Muscle of leg (tissue), 3 donors: ENCODE measurements at regions not wholly inside any gene's neighbourhood (a gene's known extent, or its start where the extent isn't known, plus 50 kb on each side); places are given as distances from the start of the nearest gene placed in this dataset.

Experiments used
- DNase-seq: peaks from one replicate; pipeline ENCODE4 v3.0.0; 2013
- H3K27ac ChIP-seq: one replicate; pipeline ENCODE4 v1.5.1; 2013; ENCODE audit warnings: mild to moderate bottlenecking, low read length, control low read depth
- H3K27me3 ChIP-seq: one replicate; pipeline ENCODE4 v1.6.1; 2013; ENCODE audit warnings: low read length; ENCODE audit not compliant: control insufficient read depth, insufficient read depth
- H3K36me3 ChIP-seq: one replicate; pipeline ENCODE4 v1.6.1; 2013; ENCODE audit warnings: low read length; ENCODE audit not compliant: control insufficient read depth, insufficient read depth
- H3K4me1 ChIP-seq: one replicate; pipeline ENCODE4 v1.6.1; 2013; ENCODE audit warnings: low read length; ENCODE audit not compliant: control insufficient read depth, insufficient read depth
- H3K4me3 ChIP-seq: one replicate; pipeline ENCODE4 v1.5.1; 2013; ENCODE audit warnings: low read length, control low read depth
- H3K9me3 ChIP-seq: replicated peaks from 2 replicates; pipeline ENCODE4 v1.6.1; 2013; ENCODE audit warnings: low read depth, low read length; ENCODE audit not compliant: control insufficient read depth
- WGBS: methylation state at CpG from one replicate; pipeline ENCODE4 v1.1.5; 2013; ENCODE audit warnings: missing lambda C conversion rate; ENCODE audit not compliant: insufficient coverage; 5-methylcytosine and 5-hydroxymethylcytosine counted together

- Histone ChIP-seq H3K4me1 (no peaks in the 10 kb centered on the region), H3K27ac (no peak overlapping the region), H3K36me3 (no peaks in the 10 kb centered on the region), H3K4me3 (no peak overlapping the region), H3K27me3 (no peaks in the 10 kb centered on the region), H3K9me3 (no peaks in the 10 kb centered on the region)
- DNase-seq = no peak
- WGBS = 77% methylated on average over 2 of the region's 12 CpGs
These were observed 238.9 kb downstream of the BRD1 start for GRCh38 chr22:49588739-49589138.

- no peaks in the 10 kb centered on the region for H3K36me3 ChIP-seq
- H3K9me3 ChIP-seq = no peaks in the 10 kb centered on the region
- WGBS = 53% methylated on average over 8 of the region's 13 CpGs
- DNase-seq = no peak
- H3K27me3 ChIP-seq = no peaks in the 10 kb centered on the region
- no peaks in the 10 kb centered on the region for H3K4me1 ChIP-seq
- no peak overlapping the region for H3K4me3 ChIP-seq
- H3K27ac ChIP-seq = no peak overlapping the region
These were observed 239.7 kb downstream of the BRD1 start for GRCh38 chr22:49587987-49588386.

GRCh38 chr22:49587421-49587820 lies 240.3 kb downstream of the BRD1 start:
- H3K9me3 ChIP-seq = no peaks in the 10 kb centered on the region
- no peaks in the 10 kb centered on the region for H3K36me3 ChIP-seq
- H3K4me1 ChIP-seq = no peaks in the 10 kb centered on the region
- no peaks in the 10 kb centered on the region for H3K27me3 ChIP-seq
- H3K27ac ChIP-seq = no peak overlapping the region
- WGBS = 86% methylated on average over 11 of the region's 13 CpGs
- H3K4me3 ChIP-seq = no peak overlapping the region
- no peak for DNase-seq

- DNase-seq = no peak
- 79% methylated on average over 4 of the region's 12 CpGs for WGBS
- no peak overlapping the region for H3K27ac ChIP-seq
These were observed 240.8 kb downstream of the BRD1 start for GRCh38 chr22:49586873-49587272.

GRCh38 chr22:49586244-49586748 lies 241.4 kb downstream of the BRD1 start:
- Histone ChIP-seq H3K27me3 (no peaks in the 10 kb centered on the region), H3K9me3 (no peaks in the 10 kb centered on the region), H3K4me1 (no peaks in the 10 kb centered on the region), H3K36me3 (no peaks in the 10 kb centered on the region), H3K27ac (no peak overlapping the region), H3K4me3 (no peak overlapping the region)
- peak; percentile 30 for DNase-seq
- 65% methylated on average over 20 of the region's 20 CpGs for WGBS

More at GRCh38 chr22:49586873-49587272, 240.8 kb downstream of the BRD1 start:
- H3K4me3 ChIP-seq = no peak overlapping the region
- H3K4me1 ChIP-seq = no peaks in the 10 kb centered on the region
- H3K36me3 ChIP-seq = no peaks in the 10 kb centered on the region
- no peaks in the 10 kb centered on the region for H3K9me3 ChIP-seq
- H3K27me3 ChIP-seq = no peaks in the 10 kb centered on the region

GRCh38 chr22:49585461-49586243 lies 242.0 kb downstream of the BRD1 start:
- no peak overlapping the region for H3K27ac ChIP-seq
- no peaks in the 10 kb centered on the region for H3K36me3 ChIP-seq
- H3K4me3 ChIP-seq = no peak overlapping the region
- 70% methylated on average over 16 of the region's 23 CpGs for whole genome bisulfite sequencing
- no peak for DNase-seq
- H3K9me3 ChIP-seq = no peaks in the 10 kb centered on the region
- no peaks in the 10 kb centered on the region for H3K27me3 ChIP-seq
- no peaks in the 10 kb centered on the region for H3K4me1 ChIP-seq

- H3K4me1 ChIP-seq = no peaks in the 10 kb centered on the region
- no peak overlapping the region for H3K27ac ChIP-seq
- 89% methylated on average over 23 of the region's 26 CpGs for WGBS
- no peak for DNase-seq
- no peaks in the 10 kb centered on the region for H3K36me3 ChIP-seq
- H3K4me3 ChIP-seq = no peak overlapping the region
- H3K27me3 ChIP-seq = no peaks in the 10 kb centered on the region
- H3K9me3 ChIP-seq = peaks cover 6% of the 10 kb centered on the region
These were observed 243.7 kb downstream of the BRD1 start for GRCh38 chr22:49583886-49584505.

- no peaks in the 10 kb centered on the region for H3K36me3 ChIP-seq
- H3K4me3 ChIP-seq = no peak overlapping the region
- H3K9me3 ChIP-seq = peaks cover 6% of the 10 kb centered on the region
- WGBS = 50% methylated on average over 9 of the region's 11 CpGs
- no peak overlapping the region for H3K27ac ChIP-seq
- no peaks in the 10 kb centered on the region for H3K27me3 ChIP-seq
- no peaks in the 10 kb centered on the region for H3K4me1 ChIP-seq
- no peak for DNase-seq
These were observed 244.3 kb downstream of the BRD1 start for GRCh38 chr22:49583341-49583740.

- H3K4me1 ChIP-seq = no peaks in the 10 kb centered on the region
- no peak for DNase-seq
- H3K27me3 ChIP-seq = no peaks in the 10 kb centered on the region
- 91% methylated on average over 9 of the region's 11 CpGs for WGBS
- peaks cover 6% of the 10 kb centered on the region for H3K9me3 ChIP-seq
- H3K27ac ChIP-seq = no peak overlapping the region
- H3K4me3 ChIP-seq = no peak overlapping the region
- H3K36me3 ChIP-seq = no peaks in the 10 kb centered on the region
These were observed 245.0 kb downstream of the BRD1 start for GRCh38 chr22:49582678-49583077.

GRCh38 chr22:49582181-49582580 lies 245.5 kb downstream of the BRD1 start:
- peak; percentile 54 for DNase-seq
- Histone ChIP-seq H3K36me3 (no peaks in the 10 kb centered on the region), H3K4me3 (no peak overlapping the region), H3K9me3 (peaks cover 6% of the 10 kb centered on the region), H3K4me1 (no peaks in the 10 kb centered on the region), H3K27me3 (no peaks in the 10 kb centered on the region), H3K27ac (no peak overlapping the region)
- WGBS = 68% methylated on average over 3 of the region's 4 CpGs
